Activated CD4-positive, alpha-beta T cell treated with anti-CD3 and anti-CD28 coated beads for 48 hours (primary cell): ENCODE measurements at regions not wholly inside any gene's neighbourhood (a gene's known extent, or its start where the extent isn't known, plus 50 kb on each side); places are given as distances from the start of the nearest gene placed in this dataset.

ENCODE experiments used
- DNase-seq: peaks from one replicate; pipeline ENCODE4 v3.0.0-alpha.2; 2020

DNA sequence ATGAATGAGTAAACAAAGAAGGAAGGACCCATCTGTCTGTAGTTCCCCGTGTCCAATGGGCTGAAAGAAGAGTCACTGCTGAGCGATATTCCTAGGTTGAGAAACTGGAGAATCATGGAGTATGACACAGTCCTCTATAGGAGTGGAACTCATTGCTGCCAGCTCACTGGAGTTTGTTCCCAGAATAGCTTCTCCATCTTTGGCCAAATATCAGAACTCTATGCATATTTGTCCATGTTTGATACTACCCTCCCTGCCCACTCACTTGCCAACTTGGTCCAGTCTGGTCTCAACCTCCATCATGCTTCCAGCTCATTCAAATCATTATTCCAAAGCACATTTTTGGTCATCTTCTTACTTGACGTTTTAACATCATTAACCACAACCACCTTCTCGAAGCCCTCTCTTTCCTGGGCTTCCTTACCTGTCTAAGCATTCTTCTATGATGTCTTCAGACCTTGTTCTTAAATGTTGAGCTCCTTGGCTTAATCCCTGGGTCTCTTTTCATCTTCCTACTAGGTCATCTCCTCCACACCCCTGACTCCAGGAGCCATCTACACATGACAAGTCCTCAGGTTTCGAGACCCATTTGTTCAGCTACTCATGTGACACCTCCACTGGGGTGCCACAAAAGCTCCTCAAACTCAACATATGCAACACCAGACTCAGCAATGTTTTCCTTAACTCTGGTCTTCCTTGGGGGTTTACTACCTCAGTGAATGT, 221.6 kb downstream of the MYCN start:
- DNase-seq = no peak

DNA sequence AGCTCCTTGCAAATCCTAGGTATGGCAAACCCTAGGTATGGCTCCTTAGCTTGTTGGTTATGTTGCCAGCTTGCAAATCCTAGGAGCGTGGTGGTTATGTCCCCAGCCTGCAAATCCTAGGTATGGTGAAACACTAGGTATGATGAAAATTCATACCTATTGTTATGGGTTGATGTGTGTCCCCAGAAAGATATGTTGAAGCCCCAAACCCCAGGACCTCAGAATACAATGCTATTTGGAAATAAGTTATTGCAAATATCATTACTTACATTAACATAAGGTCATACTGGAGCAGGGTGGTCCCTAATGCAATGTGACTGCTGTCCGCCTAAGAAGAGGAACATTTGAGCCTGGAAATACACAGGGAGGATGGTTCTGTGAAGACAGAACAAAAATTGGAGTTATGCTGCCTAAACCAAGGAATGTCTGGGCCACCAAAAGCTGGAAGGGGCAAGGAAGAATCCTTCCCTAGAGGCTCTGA, 220.8 kb downstream of the MYCN start:
- no peak for DNase-seq

DNA sequence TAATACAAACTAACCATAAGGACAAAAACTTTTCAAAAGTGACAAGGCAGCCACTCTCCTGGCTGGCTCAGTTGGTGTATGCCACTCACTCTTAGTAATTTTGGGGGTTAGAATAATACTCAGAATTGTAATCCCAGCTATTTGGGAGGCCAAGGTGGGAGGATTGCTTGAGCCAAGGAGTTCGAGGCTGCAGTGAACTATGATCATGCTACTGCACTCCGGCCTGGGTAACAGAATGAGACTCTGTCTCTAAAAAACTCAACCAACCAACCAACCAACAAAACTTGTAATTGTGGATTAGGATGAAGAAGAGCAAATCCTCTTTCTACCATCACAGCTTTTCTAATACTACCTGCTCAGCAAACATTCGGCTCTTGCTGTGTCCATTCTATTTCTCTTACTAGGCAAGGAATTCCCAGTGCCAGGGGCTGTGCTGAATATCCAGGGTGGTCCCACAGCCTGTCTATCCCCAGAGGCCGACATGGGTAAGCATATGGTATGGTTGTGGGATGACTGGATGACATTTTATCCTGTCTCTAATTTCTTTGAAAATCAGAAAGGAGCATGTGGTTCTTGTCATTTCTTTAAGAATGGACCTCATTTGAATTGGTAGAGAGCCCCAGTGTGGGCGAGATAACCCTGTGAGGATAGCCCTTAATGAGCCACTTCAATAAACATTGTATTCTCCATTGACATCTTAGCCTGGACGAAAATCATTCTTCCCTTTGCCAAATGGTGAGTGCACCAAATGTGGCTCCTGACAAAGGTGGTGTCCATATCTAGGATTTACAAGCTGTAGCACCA, 220.1 kb downstream of the MYCN start:
- DNase-seq = no peak

DNA sequence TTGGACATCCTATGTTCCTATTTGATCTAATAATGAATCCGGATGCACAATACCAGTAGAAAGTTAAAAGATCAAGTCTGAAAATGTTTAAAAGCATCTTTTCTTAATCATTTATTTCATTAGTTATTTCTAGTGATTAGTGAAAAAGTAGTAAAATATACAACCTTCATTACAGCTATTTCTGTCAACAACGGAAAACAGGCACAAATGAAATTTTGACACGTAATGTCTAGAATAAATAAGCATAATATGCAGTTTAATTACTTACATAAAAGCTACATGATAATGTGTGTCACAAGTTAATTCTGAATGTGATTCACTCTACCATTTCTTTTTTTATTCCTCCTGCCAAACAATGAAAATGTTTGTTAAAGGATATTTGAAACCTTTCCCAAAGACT, 216.1 kb downstream of the MYCN start:
- no peak for DNase-seq

DNA sequence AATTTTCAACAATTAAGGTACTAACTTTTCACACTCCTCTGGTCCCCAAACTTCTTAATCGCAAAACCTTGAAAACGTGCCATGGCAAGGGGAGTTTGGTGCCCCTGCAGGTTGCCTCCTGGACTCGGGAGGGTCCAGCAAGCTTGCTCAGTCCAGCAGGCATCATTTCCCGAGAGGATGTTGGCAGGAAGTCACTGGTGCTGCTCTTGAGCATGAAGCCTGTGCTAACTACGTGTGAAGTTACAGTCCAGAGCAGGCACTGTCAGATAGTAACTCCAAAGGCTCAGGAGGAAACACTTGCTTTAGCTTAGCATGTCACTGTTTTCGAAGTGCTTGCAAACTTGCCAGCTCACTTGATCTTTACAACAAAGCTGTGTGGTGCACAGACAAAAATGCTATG, 215.4 kb downstream of the MYCN start:
- DNase-seq = no peak

DNA sequence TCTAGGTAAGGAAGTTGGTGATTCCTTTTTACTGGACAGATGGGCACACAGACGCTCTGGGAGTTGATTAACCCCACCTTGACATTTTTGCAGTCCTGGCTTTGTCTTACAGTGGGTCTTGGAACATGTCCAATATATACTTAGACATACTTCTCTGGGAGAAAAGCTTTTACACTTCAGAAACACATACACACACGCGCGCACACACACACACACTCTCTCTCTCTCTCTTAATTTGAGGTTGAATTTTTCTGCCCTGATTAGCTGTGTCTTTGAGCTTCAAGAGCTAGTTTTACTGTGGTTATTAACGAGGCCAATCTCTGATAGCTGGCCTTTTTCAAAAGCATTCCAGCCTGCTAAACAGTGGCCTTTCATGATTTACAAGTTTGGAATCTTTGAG, 215.0 kb downstream of the MYCN start:
- no peak for DNase-seq

DNA sequence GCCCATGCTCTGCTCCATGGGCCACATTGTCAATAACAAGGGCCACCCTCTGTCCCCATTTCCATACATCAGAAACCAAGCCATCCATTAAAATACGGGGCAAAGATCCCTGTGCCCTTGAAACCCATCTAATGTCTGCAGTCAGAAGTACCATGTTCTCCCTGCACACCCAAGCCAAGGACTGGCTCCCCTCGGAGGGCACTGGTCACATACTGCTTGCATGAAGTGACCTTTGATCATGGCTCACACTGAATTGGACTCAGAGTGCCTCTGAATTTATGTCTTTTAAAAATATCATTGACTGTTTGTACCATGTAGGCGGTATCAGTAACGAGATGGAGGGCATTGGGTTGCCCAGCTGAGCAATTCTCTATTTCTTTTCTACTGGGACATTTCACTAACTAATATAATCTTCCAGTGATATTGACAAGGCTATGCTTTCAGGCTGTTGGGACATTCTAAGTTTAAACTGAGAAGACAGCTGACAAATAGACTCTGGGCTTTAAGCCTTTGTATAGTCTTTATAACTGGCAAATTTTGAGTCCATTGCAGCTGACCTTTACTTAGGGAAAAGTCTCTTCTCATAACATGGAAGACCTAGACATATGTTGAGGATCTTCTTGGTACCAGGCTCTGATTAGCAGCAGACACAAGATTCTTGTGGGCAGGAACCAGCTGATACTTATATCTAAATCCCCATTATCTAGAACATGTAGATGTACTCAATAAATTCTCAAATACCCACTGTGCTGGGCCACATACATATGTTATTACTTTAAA, 214.3 kb downstream of the MYCN start:
- no peak for DNase-seq

DNA sequence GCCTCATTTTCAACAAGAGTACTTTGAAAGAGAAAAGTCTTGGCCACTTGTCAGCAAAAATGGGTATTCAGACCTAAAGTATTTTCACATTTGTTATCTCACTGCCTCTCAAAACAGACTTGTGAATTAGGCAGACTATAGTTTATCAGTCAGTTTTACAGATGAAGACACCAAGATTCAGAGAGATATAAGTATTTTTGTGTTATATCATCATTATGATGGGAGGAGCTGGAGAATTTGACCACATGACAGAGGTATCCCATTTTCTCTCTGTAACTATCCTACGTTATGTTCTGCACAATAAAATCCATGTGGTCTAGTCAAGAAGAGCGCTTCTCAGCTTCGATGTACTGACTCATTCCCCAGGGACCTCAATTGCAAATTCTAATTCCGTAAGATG, 213.7 kb downstream of the MYCN start:
- no peak for DNase-seq

DNA sequence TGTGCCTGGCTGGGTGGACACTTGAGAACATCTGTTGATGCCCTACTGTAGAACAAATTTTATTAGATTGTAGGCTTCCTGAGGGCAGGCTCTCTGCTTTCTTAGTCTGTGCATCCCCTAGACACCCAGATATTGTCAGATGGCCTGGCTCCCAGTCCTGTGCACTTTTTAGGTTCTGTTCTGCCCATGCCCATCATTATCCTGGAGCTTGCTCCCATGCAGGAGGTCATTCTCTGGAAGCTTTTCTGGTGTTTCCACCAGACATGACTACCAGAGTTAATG, 213.3 kb downstream of the MYCN start:
- no peak for DNase-seq

DNA sequence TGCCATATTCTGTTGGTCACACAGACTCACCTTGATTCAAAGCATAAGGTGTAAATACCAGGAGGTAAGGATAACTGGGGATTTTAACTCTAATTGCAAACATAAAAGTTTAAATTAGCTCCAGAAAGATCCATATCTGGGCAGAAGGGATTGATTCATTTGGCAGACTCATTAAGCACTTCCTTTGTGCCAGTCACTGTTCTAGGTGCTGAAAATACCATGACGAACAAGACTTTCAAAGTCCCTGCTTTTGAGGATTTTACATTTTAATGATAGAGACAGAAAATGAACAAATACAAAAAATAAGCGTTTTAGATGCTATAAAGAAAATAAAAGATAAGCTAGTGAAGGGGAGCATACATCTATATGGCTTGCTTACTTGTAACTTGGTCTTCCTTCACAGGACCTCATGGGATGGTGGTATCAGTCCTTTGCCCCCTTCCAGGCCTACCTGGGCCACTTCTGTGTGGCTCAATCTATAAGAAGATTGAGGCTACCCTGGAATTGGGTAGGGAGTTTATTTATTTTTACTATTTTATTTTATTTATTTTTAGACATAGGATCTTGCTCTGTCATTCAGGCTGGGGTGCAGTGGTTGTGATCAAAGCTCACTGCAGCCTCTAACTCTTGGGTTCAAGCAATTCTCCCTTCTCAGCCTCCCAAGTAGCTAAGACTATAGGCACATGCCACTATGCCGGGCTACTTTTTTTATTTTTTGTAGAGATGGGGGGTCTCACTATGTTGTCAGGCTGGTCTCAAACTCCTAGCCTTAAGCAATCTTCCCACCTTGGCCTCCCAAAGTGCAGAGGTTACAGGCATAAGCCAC, 212.8 kb downstream of the MYCN start:
- DNase-seq = no peak

DNA sequence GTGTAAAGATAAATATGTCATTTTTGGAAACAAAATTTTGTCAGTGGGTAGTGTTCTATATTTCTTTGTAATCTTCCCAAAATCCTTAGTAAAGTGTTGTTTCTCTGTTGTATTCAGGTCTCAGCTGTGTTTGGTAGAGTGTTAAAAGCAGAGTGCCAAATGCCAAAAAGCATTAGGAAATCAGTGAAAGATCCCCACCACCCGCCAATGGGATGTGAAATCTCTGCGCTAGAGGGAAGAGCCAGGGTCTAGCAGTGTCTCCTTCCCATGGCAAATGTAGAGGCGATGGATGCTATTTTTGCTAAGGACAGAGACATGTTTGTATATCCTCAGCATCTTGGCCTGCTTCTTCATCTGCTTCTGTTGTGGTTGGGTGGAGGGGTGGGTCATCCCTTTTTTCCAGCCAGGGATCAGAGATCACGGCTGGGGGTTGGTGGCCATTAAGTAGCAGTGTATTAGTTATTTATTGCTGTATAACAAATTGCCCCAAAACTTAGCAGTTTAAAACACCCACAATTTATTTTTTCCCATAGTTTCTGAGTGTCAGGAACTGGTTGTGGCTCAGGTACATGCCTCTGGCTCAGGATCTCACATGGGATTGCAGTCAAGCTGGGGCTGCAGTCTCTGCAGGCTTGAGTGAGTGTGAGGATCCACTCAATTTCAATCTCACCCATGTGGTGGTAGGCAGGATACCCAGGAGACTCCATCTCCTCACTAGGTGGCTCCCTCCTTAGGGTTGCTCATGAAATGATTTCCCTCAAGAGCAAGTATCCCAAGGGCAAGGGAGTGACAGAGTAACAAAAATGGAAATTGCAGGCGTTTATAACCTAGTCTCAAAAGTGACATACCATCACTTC, 211.9 kb downstream of the MYCN start:
- DNase-seq = no peak

DNA sequence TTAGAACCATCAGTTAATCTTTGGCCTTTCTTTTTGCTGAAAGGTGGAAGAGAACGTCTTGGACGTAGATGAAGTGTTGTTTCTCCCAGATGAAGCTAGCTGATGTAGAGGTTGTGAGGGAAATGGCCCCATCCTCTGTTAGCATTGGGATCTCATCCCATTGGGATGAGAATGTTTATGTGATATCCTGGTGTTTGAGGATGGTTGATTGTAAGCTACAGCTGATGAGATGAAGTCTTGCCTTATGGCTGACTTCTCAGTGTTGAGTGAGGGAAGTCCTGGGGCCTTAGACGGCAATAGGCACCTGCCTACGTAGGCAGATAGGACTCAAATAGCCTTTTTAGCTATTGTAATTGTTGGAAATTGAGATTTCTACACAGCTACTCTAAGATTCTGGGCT, 211.3 kb downstream of the MYCN start:
- DNase-seq = no peak

DNA sequence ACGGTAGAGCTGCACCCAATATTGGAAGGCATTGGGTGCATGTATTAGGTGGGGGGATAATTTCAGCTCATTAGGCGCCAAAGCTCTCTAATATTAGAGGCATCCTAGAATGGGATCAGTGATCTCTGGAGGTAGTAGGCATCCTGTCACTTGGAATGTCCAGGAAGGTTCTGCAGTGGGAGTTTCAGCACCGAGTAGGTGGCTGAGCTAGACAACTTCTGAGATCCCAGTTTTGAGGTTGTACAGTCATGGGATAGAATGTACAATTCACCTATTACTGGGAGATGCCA, 210.9 kb downstream of the MYCN start:
- DNase-seq = no peak

DNA sequence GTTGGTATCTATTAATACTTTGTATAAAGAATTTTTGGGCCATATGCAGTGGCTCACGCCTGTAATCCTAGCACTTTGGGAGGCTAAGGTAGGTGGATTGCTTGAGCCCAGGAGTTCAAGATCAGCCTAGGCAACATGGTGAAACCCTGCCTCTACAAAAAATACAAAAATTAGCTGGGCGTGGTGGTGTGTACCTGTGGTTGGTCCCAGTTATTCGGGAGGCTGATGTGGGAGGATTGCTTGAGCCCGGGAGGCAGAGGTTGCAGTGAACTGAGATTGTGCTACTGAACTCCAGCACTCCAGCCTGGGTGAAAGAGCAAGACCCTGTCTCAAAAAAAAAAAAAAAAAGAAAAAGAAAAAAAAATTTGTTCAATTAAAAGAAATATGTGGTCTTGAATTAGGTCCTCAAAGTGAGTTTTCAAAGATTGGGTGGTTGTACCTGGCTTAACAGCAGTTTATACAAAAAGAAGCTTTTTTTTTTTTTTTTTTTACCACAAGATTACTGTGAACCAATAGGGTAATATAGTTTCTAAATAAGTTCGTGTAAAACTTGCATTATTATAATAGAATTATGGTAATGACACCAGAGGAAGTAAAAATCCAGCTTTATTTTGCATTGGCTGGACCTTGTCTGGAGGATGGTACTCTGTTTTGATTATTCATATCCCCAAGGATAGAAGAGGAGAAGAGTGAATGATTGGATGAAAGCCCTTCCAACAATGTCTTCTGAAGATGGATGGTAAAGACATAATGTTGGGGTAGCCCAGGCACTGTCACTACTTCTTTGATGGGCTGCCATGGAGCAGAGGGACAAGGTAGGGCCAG, 210.3 kb downstream of the MYCN start:
- no peak for DNase-seq

DNA sequence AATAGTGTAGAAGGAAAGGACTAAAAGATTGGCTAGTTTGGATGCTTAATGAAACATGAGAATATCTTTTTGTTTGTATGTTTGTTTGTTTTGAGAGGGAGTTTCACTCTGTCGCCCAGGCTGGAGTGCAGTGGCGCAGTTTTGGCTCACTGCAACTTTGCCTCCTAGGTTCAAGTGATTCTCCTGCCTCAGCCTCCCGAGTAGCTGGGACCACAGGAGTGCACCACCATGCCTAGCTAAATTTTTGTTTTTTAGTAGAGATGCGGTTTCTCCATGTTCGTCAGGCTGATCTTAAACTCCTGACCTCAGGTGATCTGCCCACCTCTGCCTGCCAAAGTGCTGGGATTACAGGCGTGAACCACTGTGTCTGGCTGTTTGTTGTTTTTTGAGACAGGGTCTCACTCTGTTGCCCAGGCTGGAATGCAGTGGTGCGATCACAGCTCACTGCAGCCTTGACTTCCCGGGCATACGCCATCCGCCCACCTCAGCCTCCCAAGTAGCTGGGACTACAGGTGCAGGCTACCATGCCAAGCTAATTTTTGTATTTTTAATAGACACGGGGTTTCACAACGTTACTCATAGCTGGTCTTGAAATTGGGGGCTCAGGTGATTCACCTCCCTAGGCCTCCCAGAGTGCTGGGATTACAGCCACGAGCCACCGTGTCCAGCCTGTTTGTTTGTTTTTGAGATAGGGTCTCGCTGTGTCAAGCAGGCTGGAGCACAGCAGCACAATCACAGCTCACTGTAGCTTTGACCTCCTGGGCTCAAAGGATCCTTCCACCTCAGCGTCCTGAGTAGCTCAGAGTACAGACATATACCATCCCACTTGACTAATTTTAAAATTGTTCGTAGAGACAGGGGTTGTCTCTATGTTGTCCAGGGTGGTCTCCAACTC, 209.2 kb downstream of the MYCN start:
- no peak for DNase-seq

DNA sequence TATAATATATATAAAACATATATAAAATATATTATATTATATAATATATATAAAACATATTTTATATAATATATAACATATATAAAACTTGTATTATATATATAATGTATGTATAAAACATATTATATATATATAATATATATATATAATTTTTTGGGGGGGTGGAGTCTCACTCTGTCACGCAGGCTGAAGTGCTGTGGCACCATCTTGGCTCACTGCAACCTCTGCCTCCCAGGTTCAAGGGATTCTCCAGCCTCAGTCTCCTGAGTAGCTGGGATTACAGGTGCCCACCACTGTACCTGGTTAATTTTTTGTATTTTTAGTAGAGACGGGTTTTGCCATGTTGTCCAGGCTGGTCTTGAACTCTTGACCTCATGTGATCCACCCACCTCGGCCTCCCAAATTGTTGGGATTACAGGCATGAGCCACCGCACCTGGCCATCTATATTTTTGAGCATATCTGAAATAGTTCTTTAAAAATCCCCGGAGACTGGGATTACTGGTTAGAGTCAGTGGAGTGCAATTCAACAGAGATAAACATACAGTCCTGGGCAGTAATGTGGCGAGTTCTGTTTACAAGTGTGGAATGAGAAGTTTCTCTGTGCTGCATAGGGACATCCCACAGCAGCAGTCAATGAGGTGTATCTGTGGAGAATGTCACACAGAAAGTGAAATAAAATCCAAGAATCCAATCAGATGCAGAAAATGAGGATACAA, 208.4 kb downstream of the MYCN start:
- DNase-seq = no peak

DNA sequence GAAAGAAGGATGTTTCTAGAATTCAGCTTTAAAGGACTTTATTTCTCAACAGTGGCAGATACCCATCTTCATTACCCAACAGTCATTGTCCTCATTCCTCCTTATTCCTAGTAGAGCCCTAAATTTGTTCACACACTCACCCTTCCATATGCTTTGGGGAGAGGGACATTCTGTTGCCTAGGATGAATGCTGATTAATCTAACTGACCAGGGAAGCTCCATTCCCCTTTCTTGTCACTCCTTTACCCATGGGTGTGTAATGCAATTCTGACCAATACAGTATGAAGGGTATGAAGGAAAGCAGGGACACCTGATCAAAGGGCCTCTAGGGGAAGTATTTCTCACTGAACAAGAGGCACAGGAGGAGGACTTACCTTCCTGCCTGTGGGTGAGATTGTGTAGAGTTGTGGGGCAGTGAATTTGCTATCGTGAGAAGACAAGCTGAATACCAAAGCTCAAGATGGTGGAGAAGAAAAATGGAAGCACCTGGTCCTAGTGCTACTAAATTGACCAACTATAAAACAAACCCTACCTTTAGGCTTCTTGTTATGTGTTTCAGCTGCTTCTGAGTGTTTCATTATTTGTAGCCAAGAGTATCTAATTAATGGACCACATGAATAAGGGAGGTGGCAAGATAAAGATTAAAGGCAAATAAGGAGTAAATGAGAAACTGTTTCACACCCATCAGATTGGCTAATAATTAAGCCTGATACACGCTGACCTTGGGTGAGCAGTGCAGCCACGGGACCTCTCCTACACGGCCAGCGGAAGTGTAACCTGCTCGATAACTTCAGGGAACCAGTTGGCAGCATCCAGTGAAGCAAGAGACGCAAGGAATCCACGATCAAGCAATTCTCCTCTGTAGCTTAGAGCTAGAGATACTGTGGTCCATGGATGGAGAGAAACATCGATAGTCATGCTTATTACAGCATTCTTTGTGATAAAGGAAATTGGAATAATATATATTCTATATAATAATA, 202.3 kb downstream of the MYCN start:
- no peak for DNase-seq

DNA sequence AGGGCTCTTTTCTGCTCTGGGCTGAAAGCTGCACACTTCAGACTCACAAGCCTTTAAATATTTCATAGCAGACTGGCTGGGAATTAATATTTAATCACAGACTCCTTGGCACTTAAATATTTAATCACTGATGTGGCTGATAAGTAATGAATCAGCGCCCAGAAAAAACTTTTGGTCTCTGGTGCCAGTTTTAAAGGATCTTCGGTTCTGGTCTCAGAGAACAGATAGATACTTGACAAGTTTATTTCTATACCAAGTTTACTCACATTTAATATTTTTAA, 201.2 kb downstream of the MYCN start:
- no peak for DNase-seq
